A549 (cell line): ENCODE measurements at regions not wholly inside any gene's neighbourhood (a gene's known extent, or its start where the extent isn't known, plus 50 kb on each side); places are given as distances from the start of the nearest gene placed in this dataset.

Source experiments
- ATAC-seq, 2 experiments: fragments of 200-7000 bp in 1 of 2; fragments of >200 bp in 1 of 2; cut with Nextera tagmentation in 1 of 2; cut with Tn5 transposase in 1 of 2; 3 replicates each; pipeline versions ENCODE4 v1.8.0 to v1.9.1; 2018 to 2020; ENCODE audit warnings: mild to moderate bottlenecking in 1 of 2, moderate library complexity in 1 of 2
- CTCF ChIA-PET: fragments of 300-600 bp; sonication (Branson Sonifier 250); formaldehyde crosslinking; extraction: SDS; loops from one replicate; lab custom pipeline; 2021; ENCODE audit warnings: antibody characterized with exemption, inconsistent platforms; lab: Yijun Ruan, JAX
- POLR2A ChIA-PET: fragments of 350-600 bp; formaldehyde crosslinking; extraction: SDS; loops from one replicate; lab custom pipeline; 2021; ENCODE audit warnings: antibody characterized with exemption, inconsistent platforms; lab: Yijun Ruan, JAX
- DNase-seq, 2 experiments: peaks; one replicate each; pipeline versions ENCODE4 v3.0.0 to v3.0.0-alpha.2; 2011 to 2016; ENCODE audit warnings: low read depth in 1 of 2, low spot score in 1 of 2
- FAIRE-seq: peaks from 2 replicates; lab custom pipeline; 2011; peaks lifted over from hg19 to GRCh38; lab: Jason Lieb, UNC
- H3K27ac ChIP-seq, 2 experiments: fragments of >200 bp; sonication (Bioruptor Twin); formaldehyde crosslinking; 3 replicates each; pipeline ENCODE4 v1.5.1; 2016 to 2017
- H3K4me1 ChIP-seq: fragments of >200 bp; sonication (Bioruptor Twin); formaldehyde crosslinking; 3 replicates; pipeline ENCODE4 v1.6.1; 2016
- H3K4me2 ChIP-seq: fragments of >200 bp; sonication (Bioruptor Twin); formaldehyde crosslinking; 3 replicates; pipeline ENCODE4 v1.6.1; 2016
- H3K4me3 ChIP-seq: fragments of >200 bp; sonication (Bioruptor Twin); formaldehyde crosslinking; 3 replicates; pipeline ENCODE4 v1.5.1; 2016
- H3K9me3 ChIP-seq: fragments of >200 bp; sonication (Bioruptor Twin); formaldehyde crosslinking; 3 replicates; pipeline ENCODE4 v1.6.1; 2016
- CBX8 ChIP-seq: fragments of 200-600 bp; sonication (generic); IDR thresholded peaks from 2 replicates; pipeline ENCODE4 v1.6.1; 2016
- CEBPB ChIP-seq, 2 experiments: fragments of >200 bp in 1 of 2; sonication (Bioruptor Twin) in 1 of 2; formaldehyde crosslinking in 1 of 2; IDR thresholded peaks; 2 replicates each; pipeline ENCODE4 v1.6.1; 2012 to 2016
- CHD2 ChIP-seq: fragments of 150-350 bp; IDR thresholded peaks from 2 replicates; pipeline ENCODE4 v1.6.1; 2014; ENCODE audit warnings: low read length; ENCODE audit not compliant: partially characterized antibody
- EHMT2 ChIP-seq: fragments of 200-600 bp; sonication (generic); IDR thresholded peaks from 2 replicates; pipeline ENCODE4 v1.6.1; 2016; ENCODE audit warnings: antibody characterized with exemption, low read depth, mild to moderate bottlenecking, moderate library complexity
- ELK1 ChIP-seq: fragments of 150-350 bp; IDR thresholded peaks from 2 replicates; pipeline ENCODE4 v1.6.1; 2014; ENCODE audit warnings: low read depth, mild to moderate bottlenecking, low read length
- ESRRA ChIP-seq: fragments of 150-350 bp; IDR thresholded peaks from 2 replicates; pipeline ENCODE4 v1.6.1; 2014; ENCODE audit warnings: mild to moderate bottlenecking, low read length, borderline replicate concordance
- FOSB ChIP-seq: fragments of 250-450 bp; sonication (Bioruptor Pico); IDR thresholded peaks from 2 replicates; pipeline ENCODE4 v1.5.0; 2020; ENCODE audit warnings: mild to moderate bottlenecking, moderate library complexity
- HOXA7 ChIP-seq: fragments of 250-450 bp; sonication (Bioruptor Pico); IDR thresholded peaks from 2 replicates; pipeline ENCODE4 v1.5.0; 2020; ENCODE audit warnings: mild to moderate bottlenecking, moderate library complexity
- MAZ ChIP-seq: fragments of 150-350 bp; IDR thresholded peaks from 2 replicates; pipeline ENCODE4 v1.6.1; 2014; ENCODE audit warnings: antibody characterized with exemption, low read depth, low read length, borderline replicate concordance
- PHF8 ChIP-seq: fragments of 200-600 bp; sonication (generic); IDR thresholded peaks from 2 replicates; pipeline ENCODE4 v1.6.1; 2016; ENCODE audit warnings: low read depth, mild to moderate bottlenecking, antibody characterized with exemption, moderate library complexity, borderline replicate concordance
- POLR2A ChIP-seq: IDR thresholded peaks from 2 replicates; pipeline ENCODE4 v1.6.1; 2012; ENCODE audit warnings: mild to moderate bottlenecking, low read length
- RAD21 ChIP-seq, 2 experiments: fragments of >200 bp in 1 of 2; sonication (Bioruptor Twin) in 1 of 2; formaldehyde crosslinking in 1 of 2; IDR thresholded peaks in 1 of 2; conservative IDR thresholded peaks in 1 of 2; 2 replicates in 1 of 2; 3 replicates in 1 of 2; pipeline ENCODE4 v1.6.1; 2012 to 2018; ENCODE audit warnings: inconsistent platforms in 1 of 2
- REST ChIP-seq: fragments of 200-600 bp; sonication (generic); IDR thresholded peaks from 2 replicates; pipeline ENCODE4 v1.6.1; 2016; ENCODE audit warnings: antibody characterized with exemption, mild to moderate bottlenecking, moderate library complexity
- RNF2 ChIP-seq: fragments of 200-600 bp; sonication (generic); IDR thresholded peaks from 2 replicates; pipeline ENCODE4 v1.6.1; 2016; ENCODE audit warnings: low read depth, mild to moderate bottlenecking, antibody characterized with exemption, moderate library complexity, borderline replicate concordance
- SREBF2 ChIP-seq: fragments of 450-650 bp; IDR thresholded peaks from 2 replicates; pipeline ENCODE4 v1.6.1; 2014; ENCODE audit warnings: mild to moderate bottlenecking, moderate library complexity
- TFCP2L1 ChIP-seq: fragments of 250-450 bp; sonication (Bioruptor Pico); IDR thresholded peaks from 2 replicates; pipeline ENCODE4 v1.5.0; 2021; ENCODE audit warnings: mild to moderate bottlenecking
- ZC3H11A ChIP-seq: fragments of 450-650 bp; IDR thresholded peaks from 2 replicates; pipeline ENCODE4 v1.6.1; 2014; ENCODE audit warnings: antibody characterized with exemption, mild to moderate bottlenecking
- ZNF302 ChIP-seq: fragments of 250-450 bp; sonication (Bioruptor Pico); IDR thresholded peaks from 2 replicates; pipeline ENCODE4 v1.9.0; 2021; ENCODE audit warnings: inconsistent platforms, mild to moderate bottlenecking, moderate library complexity
- WGBS: methylation state at CpG from one replicate; pipeline ENCODE4 v1.1.6; 2017; ENCODE audit errors: missing lambda C conversion rate; 5-methylcytosine and 5-hydroxymethylcytosine counted together
- TF ChIP-seq, protein P1 (sequence below): fragments of 450-650 bp; IDR thresholded peaks from 2 replicates; pipeline ENCODE4 v1.6.1; 2014; ENCODE audit warnings: antibody characterized with exemption

- Histone ChIP-seq H3K4me2 (no peak overlapping the region), H3K9me3 (no peaks in the 10 kb centered on the region; the same call in 2 of the 3 replicates), H3K27ac (no peak overlapping the region), H3K4me1 (peaks cover 9% of the 10 kb centered on the region; the same call in 2 of the 3 replicates), H3K4me3 (no peak overlapping the region)
- DNase-seq (no peak), FAIRE-seq (no peak), ATAC-seq (no peak)
- ChIA-PET POLR2A (no interaction called here), CTCF (no interaction called here)
- TF ChIP-seq ZNF302 (CRISPR knock-in tag) (no peak), REST (no peak), FOSB (no peak), CHD2 (no peak), PHF8 (no peak), RAD21 (conservative IDR thresholded peaks at IDR 0.05 in 1 of 2, IDR thresholded peaks at IDR 0.05 in 1 of 2) (no peak)
- TF ChIP-seq, protein P1, sequence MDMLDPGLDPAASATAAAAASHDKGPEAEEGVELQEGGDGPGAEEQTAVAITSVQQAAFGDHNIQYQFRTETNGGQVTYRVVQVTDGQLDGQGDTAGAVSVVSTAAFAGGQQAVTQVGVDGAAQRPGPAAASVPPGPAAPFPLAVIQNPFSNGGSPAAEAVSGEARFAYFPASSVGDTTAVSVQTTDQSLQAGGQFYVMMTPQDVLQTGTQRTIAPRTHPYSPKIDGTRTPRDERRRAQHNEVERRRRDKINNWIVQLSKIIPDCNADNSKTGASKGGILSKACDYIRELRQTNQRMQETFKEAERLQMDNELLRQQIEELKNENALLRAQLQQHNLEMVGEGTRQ, result no peak
- 32% methylated on average over 1 of the region's 1 CpG for WGBS
Observed at GRCh38 chr1:87603626-87604025, 274.9 kb downstream of the LMO4 start.

DNA sequence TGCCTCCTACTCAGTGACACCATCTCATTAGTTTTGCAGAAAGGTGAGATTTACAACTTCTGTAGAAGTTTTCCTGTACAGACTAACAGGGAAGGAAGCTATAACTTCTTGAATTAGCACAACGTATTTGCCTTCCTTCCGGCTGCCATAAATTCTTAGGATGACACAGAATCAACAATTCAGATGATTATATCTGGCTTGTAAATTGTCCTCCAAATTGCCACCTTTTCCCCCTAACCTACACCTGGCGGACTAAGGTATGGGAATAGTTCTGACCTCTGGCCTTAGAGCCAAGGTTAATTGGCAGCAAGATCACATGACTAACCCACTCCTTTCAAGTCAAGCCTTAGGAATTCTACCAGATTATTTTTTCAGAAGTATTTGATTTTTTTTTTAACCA is 284.3 kb downstream of the LMO4 start:
- Histone ChIP-seq H3K4me1 (no peaks in the 10 kb centered on the region), H3K4me3 (no peak overlapping the region), H3K9me3 (no peaks in the 10 kb centered on the region), H3K27ac (no peak overlapping the region), H3K4me2 (no peak overlapping the region)
- POLR2A ChIA-PET, result no interaction called here
- DNase-seq, result no peak
- CTCF ChIA-PET, result no interaction called here
- FAIRE-seq, result no peak
- WGBS, result 72% methylated on average over 3 of the region's 3 CpGs
- no peak for ATAC-seq
- TF ChIP-seq, protein P1, result no peak
- TF ChIP-seq TFCP2L1 (CRISPR knock-in tag), result no peak
- TF ChIP-seq SREBF2, result no peak
- no peak for TF ChIP-seq REST
- TF ChIP-seq ESRRA, result no peak
- no peak for TF ChIP-seq CEBPB (IDR thresholded peaks at IDR 0.05)
- no peak for TF ChIP-seq RNF2
- no peak for TF ChIP-seq ZC3H11A
- TF ChIP-seq MAZ, result no peak
- TF ChIP-seq CBX8, result no peak
- TF ChIP-seq HOXA7, result no peak
- TF ChIP-seq ELK1, result no peak
- no peak for TF ChIP-seq POLR2A
- TF ChIP-seq EHMT2, result no peak
- no peak for TF ChIP-seq PHF8
